BLaER1 treated with 17β-estradiol and CSF1 and Interleukin-3, amounts not matched to agents 10 nM and 100 nM (cell line): ENCODE measurements at regions not wholly inside any gene's neighbourhood (a gene's known extent, or its start where the extent isn't known, plus 50 kb on each side); places are given as distances from the start of the nearest gene placed in this dataset.
"Not testable (repeated sequence)": the region's sequence is repeated elsewhere in the genome, so short reads cannot be mapped to it uniquely, and the experiment has no call there.

Source experiments
- H3K27ac ChIP-seq, 11 experiments: shearing (Covaris generic); formaldehyde crosslinking; 2 replicates each; pipeline ENCODE4 v1.8.1; 2022
- H3K27me3 ChIP-seq, 11 experiments: shearing (Covaris generic); formaldehyde crosslinking; 2 replicates each; pipeline ENCODE4 v1.8.1; 2022
- H3K36me3 ChIP-seq, 11 experiments: shearing (Covaris generic); formaldehyde crosslinking; 2 replicates each; pipeline ENCODE4 v1.8.1; 2022
- H3K4me1 ChIP-seq, 10 experiments: shearing (Covaris generic); formaldehyde crosslinking; 2 replicates each; pipeline ENCODE4 v1.8.1; 2022
- H3K4me2 ChIP-seq, 11 experiments: shearing (Covaris generic); formaldehyde crosslinking; 2 replicates each; pipeline ENCODE4 v1.8.1; 2022
- H3K4me3 ChIP-seq, 10 experiments: shearing (Covaris generic); formaldehyde crosslinking; 2 replicates each; pipeline ENCODE4 v1.8.1; 2022
- H3K9ac ChIP-seq, 11 experiments: shearing (Covaris generic); formaldehyde crosslinking; 2 replicates each; pipeline ENCODE4 v1.8.1; 2022
- H3K9me3 ChIP-seq, 11 experiments: shearing (Covaris generic); formaldehyde crosslinking; replicated peaks in 1 of 11; 2 replicates each; pipeline ENCODE4 v1.8.1; 2022
- H4K20me1 ChIP-seq, 11 experiments: shearing (Covaris generic); formaldehyde crosslinking; 2 replicates each; pipeline ENCODE4 v1.8.1; 2022
- Cebpa-rat ChIP-seq, 11 experiments: shearing (Covaris generic); IDR thresholded peaks; 2 replicates each; pipeline ENCODE4 v1.8.1; 2022

DNA sequence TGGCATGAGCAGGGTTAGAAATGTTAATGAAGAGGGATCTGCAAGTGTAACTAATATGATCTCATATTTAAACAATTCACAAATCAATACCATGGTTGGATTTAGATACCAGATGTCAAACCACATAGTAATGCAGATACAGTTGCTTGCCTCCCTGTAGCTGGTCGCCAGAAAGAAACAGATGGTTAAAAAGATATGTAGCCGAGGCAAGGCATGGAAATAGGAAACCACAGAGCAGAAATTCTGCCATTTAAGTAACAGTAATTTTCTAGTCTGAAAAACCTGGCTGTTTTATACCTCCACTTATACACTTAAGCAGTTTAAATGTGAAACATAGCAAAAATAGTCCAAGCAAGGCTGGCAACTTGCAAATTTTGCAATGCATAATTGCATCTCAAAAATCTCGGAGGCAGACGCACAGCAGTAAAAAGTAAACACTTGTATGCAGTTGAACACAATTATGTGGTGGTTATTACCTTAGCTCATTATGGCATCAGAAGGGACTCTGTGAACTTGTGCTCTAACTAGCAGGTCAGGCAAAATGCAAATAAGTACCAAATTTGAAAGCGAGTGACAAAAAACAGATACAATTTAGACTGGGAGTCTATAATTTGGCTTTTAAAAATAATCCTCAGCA lies 126.8 kb downstream of the NAA11 start:
- H3K27ac ChIP-seq = no peak overlapping the region

DNA sequence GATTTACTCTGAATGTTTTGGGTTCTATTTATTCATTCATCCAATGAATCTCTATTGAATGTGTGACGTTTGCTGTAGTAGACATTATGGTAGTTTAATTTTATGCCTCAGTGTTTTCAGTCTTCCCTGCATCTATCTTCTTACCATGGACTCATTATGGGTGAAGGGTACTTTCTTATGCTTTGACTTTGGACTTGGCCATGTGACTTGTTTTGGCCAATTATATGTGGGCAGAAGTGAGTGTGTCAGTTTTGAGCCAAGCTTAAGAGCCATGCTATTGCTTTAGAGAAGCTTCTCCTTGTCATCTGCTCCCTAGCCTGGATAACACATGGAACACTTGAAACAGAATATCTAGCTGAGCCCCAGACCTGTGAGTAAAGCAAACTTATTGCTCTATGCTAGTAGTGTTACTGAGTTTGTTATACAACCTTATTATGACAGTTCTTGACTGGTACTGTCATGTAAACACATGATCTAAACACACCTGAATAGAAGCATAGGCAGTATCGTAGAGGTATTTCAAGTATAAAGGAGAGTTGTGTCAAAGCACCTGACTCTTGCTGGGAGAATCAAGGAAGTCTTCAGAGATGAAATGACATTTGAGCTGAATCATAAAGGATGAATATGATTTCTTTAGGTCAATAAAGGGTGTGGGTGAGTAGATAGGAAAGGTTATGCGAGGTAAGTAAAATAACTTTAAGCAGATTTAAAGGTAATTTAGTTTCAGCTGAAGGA lies 128.4 kb downstream of the NAA11 start:
- Histone ChIP-seq H3K27me3 (no peaks in the 10 kb centered on the region), H3K4me2 (no peak overlapping the region), H3K4me1 (peaks cover 0 to 8% (median 2%) of the 10 kb centered on the region in 10 experiments; a peak in 7 of 20 replicates), H3K9ac (no peak overlapping the region), H3K9me3 (no peaks in the 10 kb centered on the region), H3K36me3 (no peaks in the 10 kb centered on the region), H3K27ac (no peak overlapping the region), H4K20me1 (no peaks in the 10 kb centered on the region), H3K4me3 (no peak overlapping the region)
- no peak for TF ChIP-seq Cebpa-rat (IDR thresholded peaks at IDR 0.05)

More for the DNA sequence above, 126.8 kb downstream of the NAA11 start:
- no peaks in the 10 kb centered on the region for H3K9me3 ChIP-seq
- H3K4me3 ChIP-seq = no peak overlapping the region
- no peaks in the 10 kb centered on the region for H3K36me3 ChIP-seq
- H3K9ac ChIP-seq = no peak overlapping the region
- peaks cover 0 to 8% (median 2%) of the 10 kb centered on the region in 10 experiments; a peak in 7 of 20 replicates for H3K4me1 ChIP-seq
- H3K27me3 ChIP-seq = no peaks in the 10 kb centered on the region
- H4K20me1 ChIP-seq = no peaks in the 10 kb centered on the region
- TF ChIP-seq Cebpa-rat (IDR thresholded peaks at IDR 0.05) = no peak
- peak overlapping the region in 3 of 11 experiments; percentile 3 to 35 (median 18); a peak in 4 of 22 replicates for H3K4me2 ChIP-seq

DNA sequence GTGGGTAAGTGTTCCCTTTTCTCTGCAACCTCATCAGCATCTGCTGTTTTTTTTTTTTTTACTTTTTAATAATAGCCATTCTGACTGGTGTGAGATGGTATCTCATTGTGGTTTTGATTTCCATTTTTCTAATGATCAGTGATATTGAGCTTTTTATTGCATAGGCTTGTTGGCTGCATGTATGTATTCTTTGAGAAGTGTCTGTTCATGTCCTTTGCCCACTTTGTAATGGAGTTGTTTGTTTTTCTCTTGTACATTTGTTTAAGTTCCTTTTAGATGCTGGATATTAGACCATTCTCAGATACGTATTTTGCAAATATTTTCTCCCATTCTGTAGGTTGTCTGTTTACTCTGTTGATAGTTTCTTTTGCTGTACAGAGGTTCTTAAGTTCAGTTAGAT lies 134.6 kb downstream of the NAA11 start:
- H3K4me2 ChIP-seq, H4K20me1 ChIP-seq, H3K4me3 ChIP-seq, H3K27ac ChIP-seq, H3K9me3 ChIP-seq, H3K4me1 ChIP-seq, H3K9ac ChIP-seq, H3K27me3 ChIP-seq, H3K36me3 ChIP-seq: not testable (repeated sequence)

DNA sequence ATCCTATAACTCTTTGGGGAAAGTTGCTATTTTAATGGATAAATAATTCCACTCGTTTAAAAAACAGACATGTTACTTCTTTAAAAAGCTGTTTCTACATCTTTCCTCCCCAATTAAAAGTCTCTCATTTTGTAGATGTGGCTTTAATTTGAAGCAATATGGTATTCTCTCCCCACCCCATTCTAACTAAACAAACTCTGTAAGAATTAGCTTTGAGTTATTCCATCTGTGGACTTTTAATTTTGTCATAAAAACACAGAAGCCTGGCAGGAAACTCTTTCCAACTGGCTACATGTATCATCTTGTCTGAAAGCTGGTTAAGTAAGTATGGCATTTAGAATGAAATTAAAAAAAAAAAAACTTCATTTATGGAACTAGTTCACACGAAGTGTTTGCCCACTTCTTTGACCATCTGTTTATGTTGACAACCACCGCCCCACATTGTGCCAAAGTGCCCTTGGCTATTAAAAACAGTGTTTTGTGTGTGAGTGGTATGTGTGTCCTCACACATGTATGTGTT lies 140.3 kb downstream of the NAA11 start:
- no peak overlapping the region for H3K9ac ChIP-seq
- no peaks in the 10 kb centered on the region for H3K27me3 ChIP-seq
- no peaks in the 10 kb centered on the region for H3K4me1 ChIP-seq
- no peak for TF ChIP-seq Cebpa-rat (IDR thresholded peaks at IDR 0.05)
- peaks cover 0 to 9% (median 6%) of the 10 kb centered on the region in 11 experiments; a peak in 4 of 22 replicates for H3K9me3 ChIP-seq
- H3K27ac ChIP-seq = no peak overlapping the region
- no peaks in the 10 kb centered on the region for H4K20me1 ChIP-seq
- no peak overlapping the region for H3K4me2 ChIP-seq
- H3K4me3 ChIP-seq = no peak overlapping the region
- no peaks in the 10 kb centered on the region for H3K36me3 ChIP-seq

DNA sequence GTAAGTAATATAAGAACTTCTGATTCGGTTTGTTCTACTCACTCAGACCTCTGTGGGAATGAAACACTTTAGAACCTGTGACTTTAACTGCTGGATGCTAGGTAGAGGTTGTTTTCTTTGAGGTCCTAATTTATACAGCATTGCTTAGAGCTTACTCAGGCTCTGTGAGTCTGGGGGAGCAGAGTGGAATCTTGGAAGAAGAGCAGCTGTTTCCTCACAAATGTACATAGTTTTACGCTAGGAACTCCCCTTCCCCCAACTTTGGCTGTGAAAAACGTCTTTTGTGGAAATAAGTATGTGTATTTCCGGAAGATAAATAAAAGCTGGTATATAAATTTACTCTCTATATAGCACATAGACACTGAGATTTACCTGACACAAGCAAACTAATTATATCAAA lies 141.4 kb downstream of the NAA11 start:
- Histone ChIP-seq H3K4me3 (no peak overlapping the region), H3K36me3 (no peaks in the 10 kb centered on the region)

DNA sequence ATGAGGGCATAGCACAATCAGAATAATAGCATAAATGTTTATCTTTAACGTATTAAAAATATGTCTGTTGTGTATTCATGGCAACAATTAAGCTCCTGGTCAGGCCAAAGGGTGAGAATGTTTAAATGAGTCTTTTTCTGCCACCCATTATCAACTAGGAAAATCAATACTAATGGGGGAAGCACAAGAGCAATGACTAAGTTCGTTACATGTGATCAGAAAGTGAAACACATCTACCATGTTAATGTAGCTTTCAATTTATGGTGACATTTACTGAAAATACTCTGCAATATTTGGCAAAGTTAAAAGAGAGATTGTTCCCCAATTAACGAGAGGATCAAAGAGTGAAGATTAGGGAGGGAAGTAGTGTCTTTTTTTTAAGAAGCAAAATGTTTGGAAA lies 143.7 kb downstream of the NAA11 start:
- Histone ChIP-seq H3K36me3 (no peaks in the 10 kb centered on the region), H3K4me2 (no peak overlapping the region), H3K9me3 (peaks cover 0 to 7% (median 0%) of the 10 kb centered on the region in 11 experiments; a peak in 1 of 22 replicates), H4K20me1 (no peaks in the 10 kb centered on the region), H3K27ac (no peak overlapping the region), H3K4me3 (no peak overlapping the region), H3K9ac (no peak overlapping the region), H3K4me1 (no peaks in the 10 kb centered on the region), H3K27me3 (no peaks in the 10 kb centered on the region)
- TF ChIP-seq Cebpa-rat (IDR thresholded peaks at IDR 0.05) = no peak

More for the DNA sequence above, 141.4 kb downstream of the NAA11 start:
- no peak for TF ChIP-seq Cebpa-rat (IDR thresholded peaks at IDR 0.05)
- no peaks in the 10 kb centered on the region for H3K4me1 ChIP-seq
- no peak overlapping the region for H3K27ac ChIP-seq
- no peak overlapping the region for H3K4me2 ChIP-seq
- no peaks in the 10 kb centered on the region for H3K27me3 ChIP-seq
- peaks cover 0 to 9% (median 6%) of the 10 kb centered on the region in 11 experiments; a peak in 4 of 22 replicates for H3K9me3 ChIP-seq
- no peaks in the 10 kb centered on the region for H4K20me1 ChIP-seq
- no peak overlapping the region for H3K9ac ChIP-seq

DNA sequence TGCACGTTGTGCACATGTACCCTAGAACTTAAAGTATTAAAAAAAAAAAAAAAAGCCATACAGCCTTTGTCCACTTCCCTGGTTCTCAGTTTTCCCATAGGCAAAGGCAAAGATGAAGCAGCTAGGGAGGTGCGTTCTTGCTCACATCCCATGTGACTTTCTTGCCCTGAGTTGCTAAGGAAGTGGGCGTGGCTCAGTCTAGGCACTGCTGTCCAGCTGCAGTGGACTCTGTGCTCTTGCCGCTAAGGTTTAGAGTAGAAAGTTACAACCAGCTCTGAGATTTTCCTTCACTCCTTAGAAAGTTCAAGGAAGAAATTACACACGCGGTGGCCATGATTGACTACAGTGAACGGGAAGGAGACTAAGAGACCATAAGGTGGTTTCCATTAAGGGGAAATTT lies 144.7 kb downstream of the NAA11 start:
- H3K4me3 ChIP-seq = no peak overlapping the region
- no peak overlapping the region for H3K9ac ChIP-seq
- no peak for TF ChIP-seq Cebpa-rat (IDR thresholded peaks at IDR 0.05)
- no peaks in the 10 kb centered on the region for H3K27me3 ChIP-seq
- H3K9me3 ChIP-seq = peaks cover 0 to 7% (median 0%) of the 10 kb centered on the region in 11 experiments; a peak in 1 of 22 replicates
- no peak overlapping the region for H3K4me2 ChIP-seq
- no peaks in the 10 kb centered on the region for H4K20me1 ChIP-seq
- H3K27ac ChIP-seq = no peak overlapping the region
- H3K36me3 ChIP-seq = no peaks in the 10 kb centered on the region
- H3K4me1 ChIP-seq = no peaks in the 10 kb centered on the region

DNA sequence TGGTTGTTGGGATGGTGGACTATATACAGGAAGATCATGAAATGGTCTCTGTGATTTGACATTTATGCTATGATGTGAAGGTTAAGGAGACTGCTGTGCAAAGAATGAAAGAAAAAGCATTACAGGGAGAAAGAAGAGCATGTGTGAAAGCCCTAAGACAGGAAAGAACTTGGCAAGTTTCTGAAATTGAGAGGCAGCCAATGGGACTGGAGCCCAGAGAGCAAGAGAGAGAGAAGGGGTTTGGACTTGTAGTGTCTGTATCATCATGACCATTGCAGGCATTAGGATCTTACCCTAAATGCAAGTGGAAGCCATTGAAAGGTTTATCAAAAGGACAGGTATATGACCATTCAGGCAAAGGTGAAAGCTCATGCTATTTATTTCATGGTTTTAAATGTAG lies 147.1 kb downstream of the NAA11 start:
- H3K4me3 ChIP-seq = no peak overlapping the region
- no peak overlapping the region for H3K9ac ChIP-seq
- no peaks in the 10 kb centered on the region for H3K36me3 ChIP-seq

DNA sequence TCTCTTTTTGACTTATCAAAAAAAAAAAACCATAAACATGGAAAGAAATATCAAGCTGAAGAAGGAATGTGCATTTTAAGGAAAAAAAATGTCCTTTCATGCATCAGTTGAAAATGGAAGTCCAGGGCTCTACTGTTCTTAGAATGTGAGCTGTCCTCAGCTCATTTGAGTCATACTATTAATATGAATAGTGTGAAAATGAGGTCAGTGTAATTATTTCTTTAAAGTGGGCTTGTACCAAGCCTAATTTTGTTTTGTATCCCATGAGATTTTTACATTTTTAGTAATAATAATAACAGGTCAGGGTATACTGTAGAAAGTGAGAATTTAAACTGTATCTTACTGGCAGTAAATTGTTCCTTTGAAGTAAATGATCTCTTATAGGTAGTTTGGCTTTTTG lies 148.5 kb downstream of the NAA11 start:
- Histone ChIP-seq H3K4me3 (no peak overlapping the region), H3K27me3 (no peaks in the 10 kb centered on the region), H3K9ac (no peak overlapping the region), H3K27ac (no peak overlapping the region), H3K4me1 (no peaks in the 10 kb centered on the region), H3K36me3 (no peaks in the 10 kb centered on the region), H4K20me1 (no peaks in the 10 kb centered on the region), H3K4me2 (no peak overlapping the region), H3K9me3 (peaks cover 0 to 7% (median 0%) of the 10 kb centered on the region in 11 experiments; a peak in 1 of 22 replicates)
- TF ChIP-seq Cebpa-rat (IDR thresholded peaks at IDR 0.05) = no peak

More for the DNA sequence above, 147.1 kb downstream of the NAA11 start:
- no peaks in the 10 kb centered on the region for H3K4me1 ChIP-seq
- no peak overlapping the region for H3K4me2 ChIP-seq
- H3K9me3 ChIP-seq = peaks cover 0 to 7% (median 0%) of the 10 kb centered on the region in 11 experiments; a peak in 1 of 22 replicates
- H3K27ac ChIP-seq = no peak overlapping the region
- no peaks in the 10 kb centered on the region for H3K27me3 ChIP-seq
- TF ChIP-seq Cebpa-rat (IDR thresholded peaks at IDR 0.05) = no peak
- H4K20me1 ChIP-seq = no peaks in the 10 kb centered on the region
